Fibroblast of villous mesenchyme (primary cell): ENCODE measurements at regions not wholly inside any gene's neighbourhood (a gene's known extent, or its start where the extent isn't known, plus 50 kb on each side); places are given as distances from the start of the nearest gene placed in this dataset.

Source experiments
- DNase-seq: peaks from one replicate; pipeline ENCODE4 v3.0.0-alpha.2; 2010; ENCODE audit warnings: low read depth
- H3K4me3 ChIP-seq: 2 replicates; pipeline ENCODE4 v1.5.1; 2011; ENCODE audit warnings: low read depth, mild to moderate bottlenecking, low read length
- CTCF ChIP-seq: IDR thresholded peaks from 2 replicates; pipeline ENCODE4 v1.5.1; 2012; ENCODE audit warnings: low read depth, mild to moderate bottlenecking, low read length; ENCODE audit not compliant: insufficient read depth

- DNase-seq, result no peak
- no peak overlapping the region for H3K4me3 ChIP-seq
- no peak for TF ChIP-seq CTCF
Measured at GRCh38 chr16:86778108-86778745, 199.9 kb downstream of the FOXL1 start.

GRCh38 chr16:86778978-86779377 is 200.6 kb downstream of the FOXL1 start:
- DNase-seq, result no peak
- H3K4me3 ChIP-seq, result no peak overlapping the region
- no peak for TF ChIP-seq CTCF

GRCh38 chr16:86781046-86781445 is 202.7 kb downstream of the FOXL1 start:
- DNase-seq, result no peak
- TF ChIP-seq CTCF, result no peak
- no peak overlapping the region for H3K4me3 ChIP-seq

GRCh38 chr16:86783636-86784626 is 205.6 kb downstream of the FOXL1 start:
- H3K4me3 ChIP-seq, result no peak overlapping the region
- no peak for DNase-seq

GRCh38 chr16:86786338-86786737 is 208.0 kb downstream of the FOXL1 start:
- TF ChIP-seq CTCF, result no peak
- H3K4me3 ChIP-seq, result no peak overlapping the region
- no peak for DNase-seq

More at GRCh38 chr16:86783636-86784626, 205.6 kb downstream of the FOXL1 start:
- no peak for TF ChIP-seq CTCF

- no peak for TF ChIP-seq CTCF
- H3K4me3 ChIP-seq, result no peak overlapping the region
- DNase-seq, result no peak
Measured at GRCh38 chr16:86786994-86787393, 208.6 kb downstream of the FOXL1 start.
